Heart left ventricle (tissue), 16 donors: ENCODE measurements at regions not wholly inside any gene's neighbourhood (a gene's known extent, or its start where the extent isn't known, plus 50 kb on each side); places are given as distances from the start of the nearest gene placed in this dataset.

Experiments used
- ATAC-seq, 4 donors: fragments of 200-7000 bp; cut with Tn5 transposase; one replicate each; pipeline ENCODE4 v1.9.1; 2020 to 2022; ENCODE audit warnings: moderate library complexity in 4 of 4, mild to moderate bottlenecking in 3 of 4, moderate number of reproducible peaks in 1 of 4
- DNase-seq, 5 donors: peaks; one replicate each; pipeline ENCODE4 v3.0.0-alpha.2; 2020
- H3K27ac ChIP-seq, 12 donors: fragments of 200-600 bp; sonication (generic) in 4 of 12; one replicate each; pipeline versions ENCODE4 v1.5.0 to v1.8.0; 2016 to 2022; ENCODE audit warnings: mild to moderate bottlenecking in 2 of 12
- H3K27me3 ChIP-seq, 9 donors: fragments of 200-600 bp; sonication (generic) in 2 of 9; one replicate each; pipeline versions ENCODE4 v1.5.1 to v1.8.0; 2016 to 2022; ENCODE audit warnings: mild to moderate bottlenecking in 3 of 9
- H3K36me3 ChIP-seq, 9 donors: fragments of 200-600 bp; sonication (generic) in 2 of 9; one replicate each; pipeline versions ENCODE4 v1.5.0 to v1.8.0; 2018 to 2022; ENCODE audit warnings: mild to moderate bottlenecking in 2 of 9
- H3K4me1 ChIP-seq, 12 donors: fragments of 200-600 bp; sonication (generic) in 4 of 12; one replicate each; pipeline versions ENCODE4 v1.5.0 to v1.8.0; 2016 to 2022; ENCODE audit warnings: mild to moderate bottlenecking in 3 of 12
- H3K4me3 ChIP-seq, 12 donors: fragments of 200-600 bp; sonication (generic) in 4 of 12; one replicate each; pipeline versions ENCODE4 v1.5.0 to v1.8.0; 2017 to 2022; ENCODE audit warnings: mild to moderate bottlenecking in 9 of 12, moderate library complexity in 4 of 12
- H3K9me3 ChIP-seq, 12 donors: fragments of 200-600 bp; sonication (generic) in 4 of 12; one replicate each; pipeline versions ENCODE4 v1.5.0 to v1.8.0; 2016 to 2022; ENCODE audit warnings: mild to moderate bottlenecking in 1 of 12
- CTCF ChIP-seq, 12 donors: fragments of 200-600 bp; sonication (generic) in 4 of 12; IDR thresholded peaks; one replicate each; pipeline versions ENCODE4 v1.5.0 to v1.8.0; 2018 to 2022; ENCODE audit warnings: antibody characterized with exemption in 12 of 12, mild to moderate bottlenecking in 5 of 12
- POLR2A ChIP-seq, 2 donors: fragments of 450-650 bp; IDR thresholded peaks; one replicate each; pipeline ENCODE4 v1.6.1; 2017; ENCODE audit warnings: antibody characterized with exemption in 2 of 2, mild to moderate bottlenecking in 2 of 2, moderate library complexity in 2 of 2
- WGBS, 4 donors: extraction: QIAGEN DNeasy Blood & Tissue Kit in 2 of 4; methylation state at CpG; one replicate each; pipeline versions ENCODE4 v1.1.5 to v1.1.7; 2013 to 2018; 5-methylcytosine and 5-hydroxymethylcytosine counted together
- intact Hi-C, 10 donors: fragments of 100-400 bp; cut with DNase I; formaldehyde crosslinking; loops; one replicate each; pipeline versions ENCODE4 v1.11.1 to v1.14.2; 2022
- donor health status: ischemic (EF 13 %, LVEDD 7.1; RV severe dilation, severe dysfunction).
- donor health status: healthy with polysubstance abuse.
- donor health status: DM: no; HTN: yes; CAD: no.
- donor health status: DM: no; HTN: no; CAD: no.
- donor health status: ischemic (EF 25% LVEDD 6.9; RV normal size, moderate dysfunction).
- donor health status: ischemic (EF 25% LVEDD 5.7; RV mildly dilated, moderate dysfunction).
- donor health status: healthy.
- donor health status: DM: yes; HTN: yes; CAD: no.
- donor health status: ischemic (EF 35%, LVEDD 5.7; RV mildly dilated, moderate dysfunction).
- donor health status: nonischemic (EF 11% LVEDD 7.7; RV severe dilation, severe dysfunction).
- donor health status: DM: yes; HTN: yes; CAD: no.
- donor health status: PGD.
- donor health status: ischemic (EF 29% LVEDD 5.4; RV normal size, mild dysfunction).
- donor health status: nonischemic (EF 23%, LVEDD 6.1; RV moderate dilation, normal function).

- H3K27me3 ChIP-seq, result no peaks in the 10 kb centered on the region
- no peaks in the 10 kb centered on the region for H3K36me3 ChIP-seq
- WGBS, 4 donors, result 54 to 91% (median 55%) methylated on average over 4 of the region's 4 CpGs
- TF ChIP-seq POLR2A (IDR thresholded peaks at IDR 0.05) (no peak), CTCF (IDR thresholded peaks at IDR 0.05) (no peak)
- H3K27ac ChIP-seq, result no peak overlapping the region
- no peak overlapping the region for H3K4me3 ChIP-seq
- ATAC-seq, result no peak
- DNase-seq, result no peak
- H3K4me1 ChIP-seq, result no peaks in the 10 kb centered on the region
- intact Hi-C loops, result no loop called here
- H3K9me3 ChIP-seq, result no peaks in the 10 kb centered on the region
Observed at GRCh38 chrX:121479406-121479805, 432.0 kb downstream of the GLUD2 start.

GRCh38 chrX:121496966-121497365 is 449.6 kb downstream of the GLUD2 start:
- ATAC-seq (no peak), DNase-seq (no peak)
- Histone ChIP-seq H3K27me3 (no peaks in the 10 kb centered on the region), H3K27ac (no peak overlapping the region), H3K36me3 (no peaks in the 10 kb centered on the region), H3K9me3 (no peaks in the 10 kb centered on the region), H3K4me1 (no peaks in the 10 kb centered on the region), H3K4me3 (no peak overlapping the region)
- intact Hi-C loops, result no loop called here
- WGBS, 4 donors, result 9 to 14% (median 13%) methylated on average over 1 of the region's 1 CpG
- no peak for TF ChIP-seq CTCF (IDR thresholded peaks at IDR 0.05)
- TF ChIP-seq POLR2A (IDR thresholded peaks at IDR 0.05), result no peak

GRCh38 chrX:121504153-121504552 is 456.7 kb downstream of the GLUD2 start:
- H3K4me3 ChIP-seq, result no peak overlapping the region
- ATAC-seq (no peak), DNase-seq (no peak)
- H3K4me1 ChIP-seq, result no peaks in the 10 kb centered on the region
- intact Hi-C loops, result no loop called here
- peaks cover 0 to 2% (median 0%) of the 10 kb centered on the region in 12 donors for H3K9me3 ChIP-seq
- no peaks in the 10 kb centered on the region for H3K36me3 ChIP-seq
- H3K27me3 ChIP-seq, result no peaks in the 10 kb centered on the region
- WGBS, 4 donors, result 49 to 66% (median 56%) methylated on average over 6 of the region's 6 CpGs
- H3K27ac ChIP-seq, result no peak overlapping the region
- TF ChIP-seq CTCF (IDR thresholded peaks at IDR 0.05), result no peak
- no peak for TF ChIP-seq POLR2A (IDR thresholded peaks at IDR 0.05)

- H3K9me3 ChIP-seq, result peaks cover 0 to 21% (median 0%) of the 10 kb centered on the region in 12 donors
- no peaks in the 10 kb centered on the region for H3K4me1 ChIP-seq
- 84 to 95% (median 90%) methylated on average over 1 of the region's 1 CpG for WGBS, 4 donors
- H3K4me3 ChIP-seq, result no peak overlapping the region
- intact Hi-C loops, result no loop called here
- no peak for TF ChIP-seq CTCF (IDR thresholded peaks at IDR 0.05)
- no peak for TF ChIP-seq POLR2A (IDR thresholded peaks at IDR 0.05)
- ATAC-seq, result no peak
- no peaks in the 10 kb centered on the region for H3K27me3 ChIP-seq
- H3K36me3 ChIP-seq, result no peaks in the 10 kb centered on the region
- DNase-seq, result no peak
- H3K27ac ChIP-seq, result no peak overlapping the region
Observed at GRCh38 chrX:121546317-121546716, 498.9 kb downstream of the GLUD2 start.
